ENCODE measurements at regions not wholly inside any gene's neighbourhood (a gene's known extent, or its start where the extent isn't known, plus 50 kb on each side); places are given as distances from the start of the nearest gene placed in this dataset.

GRCh38 chr6:11926594-11927407 lies 85.3 kb upstream of the HIVEP1 start:
- DNase-seq (ENCODE audit: low read depth): no peak

- no peak for DNase-seq (ENCODE audit: low read depth)
Measured at GRCh38 chr6:11925805-11926204, 86.3 kb upstream of the HIVEP1 start.

GRCh38 chr6:11923621-11924020 lies 88.5 kb upstream of the HIVEP1 start:
- DNase-seq (ENCODE audit: low read depth): no peak

GRCh38 chr6:11922901-11923300 lies 89.2 kb upstream of the HIVEP1 start:
- DNase-seq (ENCODE audit: low read depth): no peak

GRCh38 chr6:11921751-11922150 lies 90.4 kb upstream of the HIVEP1 start:
- no peak for DNase-seq (ENCODE audit: low read depth)

GRCh38 chr6:11921017-11921438 lies 91.1 kb upstream of the HIVEP1 start:
- DNase-seq (ENCODE audit: low read depth): peak; percentile 83

GRCh38 chr6:11920566-11920965 lies 91.5 kb upstream of the HIVEP1 start:
- DNase-seq (ENCODE audit: low read depth): no peak

GRCh38 chr6:11919771-11920440 lies 92.2 kb upstream of the HIVEP1 start:
- no peak for DNase-seq (ENCODE audit: low read depth)

GRCh38 chr6:11918739-11919605 lies 93.1 kb upstream of the HIVEP1 start:
- no peak for DNase-seq (ENCODE audit: low read depth)

GRCh38 chr6:11917951-11918738 lies 94.0 kb upstream of the HIVEP1 start:
- DNase-seq (ENCODE audit: low read depth): peak; percentile 46

- no peak for DNase-seq (ENCODE audit: low read depth)
Measured at GRCh38 chr6:11912420-11912819, 99.7 kb upstream of the HIVEP1 start.

GRCh38 chr6:11911538-11911937 lies 100.6 kb upstream of the HIVEP1 start:
- DNase-seq (ENCODE audit: low read depth): no peak

- DNase-seq (ENCODE audit: low read depth): no peak
Measured at GRCh38 chr6:11909696-11910132, 102.4 kb upstream of the HIVEP1 start.

GRCh38 chr6:11908436-11909105 lies 103.5 kb upstream of the HIVEP1 start:
- DNase-seq (ENCODE audit: low read depth): no peak

GRCh38 chr6:11903645-11904044 lies 108.5 kb upstream of the HIVEP1 start:
- no peak for DNase-seq (ENCODE audit: low read depth)

- no peak for DNase-seq (ENCODE audit: low read depth)
Measured at GRCh38 chr6:11902527-11902926, 109.6 kb upstream of the HIVEP1 start.

- DNase-seq (ENCODE audit: low read depth): no peak
Measured at GRCh38 chr6:11900662-11901598, 111.2 kb upstream of the HIVEP1 start.

- DNase-seq (ENCODE audit: low read depth): no peak
Measured at GRCh38 chr6:11899645-11900044, 112.5 kb upstream of the HIVEP1 start.

- no peak for DNase-seq (ENCODE audit: low read depth)
Measured at GRCh38 chr6:11894212-11894611, 115.6 kb upstream of the ADTRP start.

GRCh38 chr6:11891547-11891946 lies 112.9 kb upstream of the ADTRP start:
- no peak for DNase-seq (ENCODE audit: low read depth)

Measured in fibroblast of gingiva (primary cell).